H1 (cell line): ENCODE measurements at regions not wholly inside any gene's neighbourhood (a gene's known extent, or its start where the extent isn't known, plus 50 kb on each side); places are given as distances from the start of the nearest gene placed in this dataset.

Experiments used
- CBX8 ChIP-seq: fragments of 300-800, 300-1000 bp; sonication (generic); IDR thresholded peaks from 2 replicates; pipeline ENCODE4 v1.7.1; 2016; ENCODE audit warnings: low read depth, low read length, borderline replicate concordance
- CHD7 ChIP-seq: fragments of 300-600 bp; sonication (generic); IDR thresholded peaks from 2 replicates; pipeline ENCODE4 v1.7.1; 2012; ENCODE audit warnings: low read length, moderate library complexity, mild to moderate bottlenecking, inconsistent platforms; ENCODE audit not compliant: insufficient replicate concordance
- CTCF ChIP-seq, 3 experiments: IDR thresholded peaks; 1 replicate in 2 of 3; 2 replicates in 1 of 3; pipeline versions ENCODE4 v1.5.1 to v1.6.1; 2011; ENCODE audit warnings: low read length in 3 of 3, mild to moderate bottlenecking in 3 of 3, inconsistent platforms in 2 of 3, low read depth in 1 of 3, moderate library complexity in 1 of 3; ENCODE audit not compliant: insufficient read depth in 1 of 3; ENCODE audit errors: control extremely low read depth in 1 of 3
- EP300 ChIP-seq, 2 experiments: IDR thresholded peaks; 1 replicate in 1 of 2; 2 replicates in 1 of 2; pipeline ENCODE4 v1.6.1; 2011 to 2012; ENCODE audit warnings: low read depth in 2 of 2, low read length in 2 of 2, mild to moderate bottlenecking in 2 of 2, borderline replicate concordance in 1 of 2, inconsistent platforms in 1 of 2, moderate library complexity in 1 of 2
- KDM5A ChIP-seq: fragments of 200-600 bp; IDR thresholded peaks from 2 replicates; pipeline ENCODE4 v1.7.1; 2012; ENCODE audit warnings: mild to moderate bottlenecking, low read length, inconsistent platforms, mixed read lengths
- RAD21 ChIP-seq, 2 experiments: IDR thresholded peaks in 1 of 2; conservative IDR thresholded peaks in 1 of 2; 2 replicates each; pipeline ENCODE4 v1.6.1; 2011; ENCODE audit warnings: low read depth in 2 of 2, low read length in 2 of 2, improper control_type of control experiment in 1 of 2, inconsistent platforms in 1 of 2, mild to moderate bottlenecking in 1 of 2, moderate library complexity in 1 of 2
- RBBP5 ChIP-seq: IDR thresholded peaks from 2 replicates; pipeline ENCODE4 v1.7.1; 2012; ENCODE audit warnings: low read depth, mild to moderate bottlenecking, inconsistent platforms, low read length, moderate library complexity, borderline replicate concordance
- SAP30 ChIP-seq: fragments of 300-600 bp; sonication (generic); IDR thresholded peaks from 2 replicates; pipeline ENCODE4 v1.7.1; 2012; ENCODE audit warnings: low read length, moderate library complexity, mild to moderate bottlenecking, inconsistent platforms; ENCODE audit not compliant: insufficient read depth, insufficient replicate concordance

- TF ChIP-seq CHD7 (no peak), KDM5A (no peak), SAP30 (no peak), RBBP5 (no peak), EP300 (IDR thresholded peaks at IDR 0.05; ENCODE audit: borderline replicate concordance in 1 of 2, low read depth in 2 of 2, low read length in 2 of 2) (no peak), CTCF (IDR thresholded peaks at IDR 0.05; ENCODE audit: control extremely low read depth in 1 of 3, insufficient read depth in 1 of 3, low read depth in 1 of 3, low read length in 3 of 3) (no peak), CBX8 (no peak), RAD21 (IDR thresholded peaks at IDR 0.05 in 1 of 2, conservative IDR thresholded peaks at IDR 0.05 in 1 of 2; ENCODE audit: low read depth in 2 of 2, low read length in 2 of 2) (no peak)
These were observed 569.7 kb upstream of the SLITRK6 start (continued) for GRCh38 chr13:86368924-86369323.
